Skeletal muscle cell (primary cell): ENCODE measurements at regions not wholly inside any gene's neighbourhood (a gene's known extent, or its start where the extent isn't known, plus 50 kb on each side); places are given as distances from the start of the nearest gene placed in this dataset.
A peak's percentile ranks its signal among the peaks of the same experiment; 100 is the strongest.
"Not testable (repeated sequence)": the region's sequence is repeated elsewhere in the genome, so short reads cannot be mapped to it uniquely, and the experiment has no call there.

Experiments used
- DNase-seq: peaks from one replicate; pipeline ENCODE4 v3.0.0-alpha.2; 2010; ENCODE audit warnings: low read depth
- H3K4me3 ChIP-seq: 2 replicates; pipeline ENCODE4 v1.5.1; 2011; ENCODE audit warnings: low read depth, mild to moderate bottlenecking, control low read depth, low read length, moderate library complexity

DNA sequence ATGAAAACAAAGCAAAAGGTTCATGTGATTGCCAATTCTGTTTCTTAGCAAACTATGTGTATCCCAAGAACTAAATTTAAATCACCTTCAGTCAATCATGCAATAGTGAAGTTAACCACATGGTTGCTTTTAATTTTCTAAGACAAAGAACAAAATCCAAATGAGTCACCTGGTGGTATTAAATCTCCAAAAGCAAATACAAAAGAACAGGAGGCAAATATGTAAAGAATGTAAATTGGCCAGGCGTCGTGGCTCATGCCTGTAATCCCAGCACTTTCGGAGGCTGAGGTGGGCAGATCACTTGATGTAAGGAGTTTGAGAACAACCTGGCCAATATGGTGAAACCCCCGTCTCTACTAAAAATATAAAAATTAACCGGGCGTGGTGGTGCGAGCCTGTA lies 54.2 kb upstream of the PIK3R4 start:
- H3K4me3 ChIP-seq, result no peak overlapping the region
- no peak for DNase-seq

DNA sequence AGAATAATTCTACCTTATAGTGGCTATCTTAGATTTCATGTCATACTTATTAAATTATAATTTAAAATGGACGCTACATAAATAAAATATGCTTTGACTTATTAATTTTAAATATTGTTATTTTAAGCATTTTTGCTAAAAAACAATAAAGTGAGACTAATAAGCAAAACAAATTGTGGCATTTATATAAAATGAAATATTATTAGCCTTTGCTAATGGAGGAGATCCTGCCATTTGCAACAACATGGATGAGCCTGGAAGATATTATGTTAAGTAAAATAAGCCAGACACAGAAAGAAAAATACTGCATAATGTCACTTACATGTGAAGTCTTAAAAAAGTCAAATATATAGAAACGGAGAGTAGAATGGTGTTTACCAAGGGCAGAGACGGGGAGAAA lies 54.8 kb upstream of the PIK3R4 start:
- DNase-seq, result no peak

DNA sequence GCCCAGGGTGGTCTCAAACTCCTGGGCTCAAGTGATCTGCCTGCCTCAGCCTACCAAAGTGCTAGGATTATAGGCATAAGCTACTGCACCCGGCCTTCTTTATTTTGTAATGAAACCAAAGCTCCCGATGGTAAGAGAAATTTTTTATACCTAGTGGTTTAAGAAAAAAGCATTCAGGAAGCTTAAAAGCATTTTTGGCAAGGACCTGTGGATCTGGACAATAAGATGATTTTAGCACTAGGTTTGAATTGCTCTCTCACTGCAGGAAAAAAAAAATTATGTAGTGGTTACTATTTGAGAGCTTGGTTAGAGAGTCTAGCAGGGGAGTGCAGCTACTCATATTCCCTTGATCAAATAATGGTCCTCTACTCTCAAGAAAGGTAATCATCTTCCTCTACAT lies 64.9 kb upstream of the PIK3R4 start:
- no peak overlapping the region for H3K4me3 ChIP-seq
- DNase-seq, result no peak

More for the DNA sequence above, 54.8 kb upstream of the PIK3R4 start:
- no peak overlapping the region for H3K4me3 ChIP-seq

DNA sequence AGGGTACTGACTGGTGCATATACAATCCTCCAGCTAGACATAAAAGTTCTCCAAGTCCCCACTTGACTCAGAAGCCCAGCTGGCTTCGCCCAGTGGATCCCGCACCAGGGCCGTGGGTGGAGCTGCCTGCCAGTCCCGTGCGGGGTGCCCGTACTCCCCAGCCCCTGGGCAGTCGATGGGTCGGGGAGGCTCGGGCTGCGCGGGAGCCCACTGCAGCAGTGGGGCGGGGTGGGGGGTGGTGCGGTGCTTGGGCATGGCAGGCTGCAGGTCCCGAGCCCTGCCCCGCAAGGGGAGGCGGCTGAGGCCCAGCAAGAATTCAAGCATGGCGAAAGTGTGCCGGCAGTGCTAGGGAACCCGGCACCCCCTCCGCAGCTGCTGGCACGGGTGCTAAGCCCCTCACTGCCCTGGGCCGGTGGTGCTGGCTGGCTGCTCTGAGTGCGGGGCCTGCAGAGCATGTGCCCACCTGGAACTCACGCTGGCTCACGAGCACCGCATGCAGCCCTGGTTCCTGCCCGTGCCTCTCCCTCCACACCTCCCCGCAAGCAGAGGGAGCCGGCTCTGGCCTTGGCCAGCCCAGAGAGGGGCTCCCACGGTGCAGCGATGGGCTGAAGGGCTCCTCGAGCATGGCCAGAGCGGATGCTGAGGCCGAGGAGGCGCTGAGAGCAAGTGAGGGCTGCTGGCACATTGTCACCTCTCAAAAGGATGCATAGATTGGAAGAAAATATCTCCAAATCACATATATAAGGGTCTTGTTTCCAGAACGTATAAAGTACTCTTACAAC lies 68.3 kb upstream of the PIK3R4 start:
- H3K4me3 ChIP-seq, result no peak overlapping the region
- no peak for DNase-seq

DNA sequence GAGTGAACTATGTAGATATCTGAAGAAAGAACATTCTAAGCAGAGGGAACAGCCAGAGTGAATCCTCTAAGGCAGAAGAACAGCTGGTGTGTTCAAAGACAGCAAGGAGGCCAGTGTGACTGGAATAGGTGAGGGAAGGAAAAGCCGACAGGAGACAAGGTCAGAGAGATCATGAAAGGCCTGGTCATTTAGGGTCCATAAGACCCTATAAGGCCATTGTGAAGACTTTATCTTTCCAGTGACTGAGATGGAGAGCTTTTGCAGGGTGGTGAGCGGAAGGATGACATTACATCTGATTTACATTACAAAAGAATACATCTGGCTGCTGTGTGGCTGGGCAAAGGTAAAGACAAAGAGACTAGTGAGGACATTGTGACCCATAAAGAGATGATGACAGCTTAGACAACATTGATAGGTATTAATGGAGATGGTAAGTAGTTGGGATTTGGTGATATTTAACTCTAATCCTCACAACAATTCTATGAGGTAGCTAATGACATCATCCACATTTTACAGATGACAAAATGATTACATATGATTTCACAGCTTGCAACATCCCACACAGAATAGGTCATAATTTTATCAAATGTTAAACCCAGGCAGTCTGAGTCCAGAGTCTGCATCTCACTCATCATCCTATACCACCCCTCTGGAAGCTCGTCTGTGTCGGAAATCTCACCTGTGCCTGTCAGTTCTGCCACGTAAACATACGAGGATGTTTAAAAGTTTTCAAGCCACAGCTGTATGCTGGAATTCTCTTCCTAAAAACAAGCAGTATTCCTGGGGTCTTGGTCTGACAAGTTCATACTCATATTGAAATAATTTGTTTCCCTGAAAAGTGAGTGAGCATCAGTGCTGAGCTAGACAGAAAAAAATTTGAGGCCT lies 70.2 kb upstream of the PIK3R4 start:
- DNase-seq, result no peak
- no peak overlapping the region for H3K4me3 ChIP-seq

DNA sequence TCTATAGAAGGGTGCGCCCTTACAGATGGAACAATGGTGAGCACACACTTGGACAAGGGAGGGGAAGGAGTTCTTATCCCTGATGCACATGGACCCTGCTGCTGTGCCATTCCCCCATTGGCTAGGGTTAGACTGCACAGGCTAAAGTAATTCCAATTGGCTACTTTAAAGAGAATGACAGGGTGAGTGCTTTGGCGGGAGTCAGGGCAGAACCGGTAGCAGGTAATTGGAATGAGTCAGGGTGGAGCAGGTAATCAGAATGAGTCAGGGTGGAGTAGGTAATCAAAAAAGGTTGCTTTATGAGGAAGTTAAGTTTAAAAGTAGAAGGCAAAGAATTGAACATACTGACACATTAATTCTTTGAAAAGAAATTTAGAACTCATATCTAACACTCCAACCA lies 71.4 kb upstream of the PIK3R4 start:
- not testable (repeated sequence) for H3K4me3 ChIP-seq, DNase-seq

DNA sequence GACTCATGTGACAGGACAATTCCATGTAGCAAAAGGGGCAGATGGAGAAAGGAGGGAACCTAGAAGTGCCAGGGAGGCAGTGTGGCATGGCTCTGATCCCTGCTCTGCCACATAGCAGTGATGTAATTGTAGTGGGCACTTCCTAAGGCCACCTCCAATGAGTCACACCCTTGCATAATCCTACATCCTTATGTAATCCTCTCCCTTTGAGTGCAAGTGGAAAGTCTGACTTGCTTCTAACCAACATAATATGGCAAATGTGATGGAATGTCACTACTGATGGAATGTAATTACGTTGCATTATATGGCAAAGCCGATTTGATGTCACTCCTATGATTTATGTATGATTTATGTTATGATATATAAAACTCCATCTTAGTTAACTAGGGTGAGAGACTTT lies 72.9 kb upstream of the ATP2C1 start:
- no peak overlapping the region for H3K4me3 ChIP-seq
- peak; percentile 26 for DNase-seq

DNA sequence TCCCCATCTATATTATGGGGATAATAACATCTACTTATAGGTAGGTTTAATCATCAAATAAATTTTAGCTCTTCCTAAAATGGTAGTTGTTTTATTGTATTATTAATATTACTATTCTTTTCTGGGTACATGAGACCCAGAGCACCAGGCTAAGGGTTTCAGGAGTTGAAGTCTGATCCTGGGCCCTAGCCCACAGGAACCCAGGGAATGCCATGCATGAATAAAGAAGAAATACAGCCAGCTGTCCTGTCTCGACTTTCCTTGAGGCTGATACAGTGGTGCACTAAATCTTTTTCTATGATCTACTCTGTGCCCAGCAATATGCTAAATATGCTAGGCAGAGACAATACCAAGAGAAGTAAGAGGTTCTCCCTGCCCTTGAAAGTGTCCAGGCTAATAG lies 72.1 kb upstream of the ATP2C1 start:
- DNase-seq, result no peak

DNA sequence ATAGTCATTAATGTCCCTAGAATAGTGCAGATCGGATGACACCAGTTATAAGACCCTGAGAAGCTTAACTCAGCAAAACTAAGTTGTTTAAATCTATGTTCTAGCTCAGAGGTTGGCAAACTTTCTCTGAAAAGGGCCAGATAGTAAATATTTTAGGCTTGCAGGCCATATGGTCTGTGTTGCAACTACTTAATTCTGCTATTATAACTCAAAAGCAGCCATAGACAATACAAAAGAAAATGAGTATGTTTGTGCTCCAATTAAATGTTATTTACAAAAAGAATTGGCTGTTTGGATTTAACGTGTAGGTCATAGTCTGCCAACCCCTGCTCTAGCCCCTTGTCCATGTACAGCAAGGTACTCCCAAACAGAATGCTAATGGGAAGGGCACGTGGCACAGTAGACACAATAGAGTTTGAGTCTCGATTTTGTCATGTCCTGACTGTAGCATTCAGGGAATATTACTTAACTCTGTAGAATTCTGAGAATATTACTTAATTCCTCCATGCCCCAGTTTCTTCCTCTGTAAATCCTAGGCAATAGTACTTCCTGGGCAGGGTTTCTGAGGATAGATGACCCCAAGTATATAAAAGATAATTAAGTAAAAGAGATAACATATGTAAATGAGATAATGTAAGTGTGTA lies 70.5 kb upstream of the ATP2C1 start:
- DNase-seq, result no peak
- H3K4me3 ChIP-seq, result no peak overlapping the region

More for the DNA sequence above, 72.1 kb upstream of the ATP2C1 start:
- H3K4me3 ChIP-seq, result no peak overlapping the region

DNA sequence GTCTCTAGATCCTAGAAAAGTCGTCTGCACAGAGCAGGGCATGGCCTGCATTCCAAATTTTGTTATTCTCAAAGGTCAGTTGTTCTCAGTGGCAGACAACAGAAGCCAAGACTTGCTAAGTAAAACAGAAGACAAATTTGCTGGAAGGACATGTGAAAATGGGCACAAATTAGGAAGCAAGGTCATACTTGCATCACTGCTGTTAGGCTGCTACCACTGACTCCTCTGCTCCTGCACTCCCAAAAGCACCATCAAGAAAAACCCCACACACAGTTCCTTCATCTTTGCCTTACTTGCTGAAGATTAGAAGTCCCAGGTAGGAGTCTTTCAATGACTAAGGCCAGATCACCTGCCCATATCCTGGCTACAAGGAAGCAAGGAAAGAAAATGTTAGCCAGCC lies 69.9 kb upstream of the ATP2C1 start:
- no peak for DNase-seq
- no peak overlapping the region for H3K4me3 ChIP-seq

DNA sequence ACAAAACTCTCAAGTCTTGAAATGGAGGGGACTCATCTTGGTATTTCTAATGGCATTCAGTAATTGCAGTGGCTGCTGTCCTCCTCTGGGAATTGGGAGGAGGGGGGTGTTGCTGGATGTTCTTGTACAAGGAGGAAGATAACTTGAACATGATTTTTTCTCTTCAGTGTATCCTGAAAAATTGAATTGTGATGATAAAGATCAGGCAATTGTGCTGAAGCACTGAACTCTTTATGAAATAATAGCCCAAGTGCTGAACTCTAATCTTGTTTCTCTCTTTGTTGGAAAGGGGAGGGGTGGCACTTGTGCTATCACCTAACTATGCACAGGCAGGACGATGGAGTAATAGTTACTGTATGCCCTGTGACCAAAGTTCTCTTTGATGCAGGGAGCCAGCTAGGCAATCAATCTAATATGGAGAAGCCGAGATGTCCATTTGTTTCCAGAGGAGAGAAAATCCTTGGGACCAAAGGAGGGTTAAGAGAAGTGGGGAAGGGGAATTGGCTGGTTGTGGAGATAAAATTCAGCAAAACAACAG lies 68.1 kb upstream of the ATP2C1 start:
- H3K4me3 ChIP-seq, result no peak overlapping the region
- no peak for DNase-seq

DNA sequence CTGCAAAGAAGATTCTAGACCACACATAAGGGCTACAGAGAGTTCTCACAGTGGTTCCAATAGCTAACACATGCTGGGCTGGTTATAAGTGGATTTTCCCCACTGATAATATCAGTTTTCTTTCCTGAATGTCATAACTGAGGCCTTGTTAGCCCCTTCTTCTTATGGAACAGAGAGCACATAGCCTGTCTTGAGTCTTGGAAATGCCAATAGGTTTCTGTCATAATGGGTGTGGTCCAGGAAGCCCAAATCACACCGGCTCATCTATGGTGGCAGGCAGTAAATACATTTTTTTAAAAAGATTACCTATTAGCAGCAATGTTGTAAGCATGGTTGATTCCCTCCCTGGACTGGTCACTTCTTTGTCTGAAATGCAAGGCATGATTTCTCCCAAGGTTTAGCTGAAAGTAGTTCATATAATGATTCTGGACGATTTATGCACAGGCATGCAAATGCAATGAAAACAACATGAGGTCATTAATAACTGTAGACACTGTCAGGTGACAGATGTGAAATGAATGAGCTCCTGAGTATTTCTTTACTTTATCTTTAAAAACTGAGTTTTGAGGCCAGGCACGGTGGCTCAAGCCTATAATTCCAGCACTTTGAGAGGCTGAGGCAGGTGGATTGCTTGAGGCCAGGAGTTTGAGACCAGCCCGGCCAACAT lies 67.2 kb upstream of the ATP2C1 start:
- DNase-seq, result no peak
- H3K4me3 ChIP-seq, result no peak overlapping the region

DNA sequence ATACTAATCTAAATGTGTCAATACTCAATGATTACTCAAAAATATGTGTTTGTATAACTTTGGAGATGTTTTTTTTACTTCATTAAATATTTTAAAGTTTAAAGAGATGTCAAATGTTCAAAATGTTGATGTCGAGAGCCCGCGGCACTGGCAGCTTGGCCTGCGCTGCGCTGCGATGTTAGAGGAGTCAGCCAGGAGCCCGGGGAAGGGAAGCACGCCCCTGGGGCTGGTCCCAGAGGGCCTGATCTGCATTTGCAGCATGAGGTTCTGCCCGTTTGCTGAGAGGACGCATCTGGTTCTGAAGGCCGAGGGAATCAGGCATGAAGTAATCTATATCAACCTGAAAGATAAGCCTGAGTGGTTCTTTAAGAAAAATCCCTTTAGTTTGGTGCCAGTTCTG lies 66.4 kb upstream of the ATP2C1 start:
- DNase-seq, result no peak

DNA sequence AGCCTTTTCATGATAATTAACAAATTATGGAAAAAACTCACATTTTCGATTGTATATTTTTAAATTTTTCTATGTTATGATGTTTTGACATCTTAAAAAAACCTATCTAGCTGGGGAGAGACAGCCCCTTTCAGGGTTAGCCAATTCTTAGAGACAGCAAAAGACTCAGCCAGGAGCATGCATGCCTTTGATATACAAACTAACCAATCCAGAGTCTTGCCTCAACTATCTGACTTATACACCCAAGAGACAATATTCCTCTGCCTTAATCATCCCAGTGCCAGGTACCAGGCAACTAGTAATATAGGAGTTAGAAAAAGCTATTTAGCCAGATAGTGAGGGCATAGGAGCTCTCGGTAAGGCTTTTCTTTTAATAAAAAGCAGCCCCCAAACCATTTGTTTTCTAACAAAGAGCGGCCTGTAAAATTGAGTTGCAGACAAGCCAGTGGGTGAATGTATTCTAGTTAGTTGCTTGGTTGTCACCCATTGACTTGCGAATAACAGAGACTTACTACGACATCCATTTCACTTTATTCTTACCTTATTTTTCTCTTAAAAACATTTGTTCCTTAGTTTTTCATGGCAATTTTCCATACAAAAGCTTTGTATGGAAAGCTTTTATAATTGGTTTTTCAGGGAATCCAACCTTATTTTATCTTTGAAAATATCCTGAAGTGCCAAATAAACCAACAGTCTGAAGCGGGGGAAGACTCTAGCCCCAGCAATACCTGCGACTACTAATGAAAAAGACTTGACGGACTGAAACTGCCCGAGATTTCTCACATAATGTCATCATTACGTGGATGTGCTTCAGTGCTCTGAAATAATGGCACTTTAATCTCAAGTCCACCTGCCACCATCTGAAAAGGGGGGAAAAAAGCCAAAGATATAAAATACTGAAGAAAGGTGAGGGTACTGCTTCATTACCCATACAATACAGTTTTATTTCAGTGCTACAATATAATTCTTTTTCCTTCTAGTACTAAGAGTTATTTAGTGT lies 64.6 kb upstream of the ATP2C1 start:
- no peak overlapping the region for H3K4me3 ChIP-seq
- no peak for DNase-seq

More for the DNA sequence above, 66.4 kb upstream of the ATP2C1 start:
- H3K4me3 ChIP-seq, result no peak overlapping the region

DNA sequence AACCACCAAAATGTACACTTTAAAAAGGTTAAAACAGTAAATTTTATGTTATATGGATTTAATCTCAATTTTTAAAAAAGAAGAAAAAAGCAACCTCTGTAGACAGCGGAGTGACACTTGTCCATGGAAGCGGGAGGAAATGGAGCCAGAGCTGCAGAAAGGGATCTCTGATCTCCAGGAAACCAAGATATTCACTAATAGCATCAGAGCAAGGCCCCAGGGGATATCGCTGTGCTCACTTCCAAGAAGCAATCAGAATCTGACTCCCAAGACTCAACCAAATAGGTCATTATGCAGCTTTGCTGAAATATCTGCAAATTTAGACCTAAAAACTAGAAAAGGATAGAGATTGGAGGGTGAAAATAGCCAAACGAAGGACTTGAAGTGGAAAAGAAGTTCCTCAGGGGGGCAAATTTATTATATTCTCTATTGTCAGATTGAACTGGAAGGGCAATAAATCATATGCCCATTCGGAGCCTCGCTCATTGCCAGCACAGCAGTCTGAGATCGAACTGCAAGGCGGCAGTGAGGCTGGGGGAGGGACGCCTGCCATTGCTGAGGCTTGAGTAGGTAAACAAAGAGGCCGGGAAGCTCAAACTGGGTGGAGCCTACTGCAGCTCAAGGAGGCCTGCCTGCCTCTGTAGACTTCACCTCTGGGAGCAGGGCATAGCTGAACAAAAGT lies 62.0 kb upstream of the ATP2C1 start:
- H3K4me3 ChIP-seq, result no peak overlapping the region
- DNase-seq, result no peak

DNA sequence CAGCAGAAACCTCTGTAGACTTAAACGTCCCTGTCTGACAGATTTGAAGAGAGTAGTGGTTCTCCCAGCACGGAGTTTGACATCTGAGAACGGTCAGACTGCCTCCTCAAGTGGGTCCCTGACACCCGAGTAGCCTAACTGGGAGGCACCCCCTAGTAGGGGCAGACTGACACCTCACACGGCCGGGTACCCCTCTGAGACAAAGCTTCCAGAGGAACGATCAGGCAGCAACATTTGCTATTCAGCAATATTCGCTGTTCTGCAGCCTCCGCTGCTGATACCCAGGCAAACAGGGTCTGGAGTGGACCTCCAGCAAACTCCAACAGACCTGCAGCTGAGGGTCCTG lies 61.5 kb upstream of the ATP2C1 start:
- not testable (repeated sequence) for DNase-seq, H3K4me3 ChIP-seq

DNA sequence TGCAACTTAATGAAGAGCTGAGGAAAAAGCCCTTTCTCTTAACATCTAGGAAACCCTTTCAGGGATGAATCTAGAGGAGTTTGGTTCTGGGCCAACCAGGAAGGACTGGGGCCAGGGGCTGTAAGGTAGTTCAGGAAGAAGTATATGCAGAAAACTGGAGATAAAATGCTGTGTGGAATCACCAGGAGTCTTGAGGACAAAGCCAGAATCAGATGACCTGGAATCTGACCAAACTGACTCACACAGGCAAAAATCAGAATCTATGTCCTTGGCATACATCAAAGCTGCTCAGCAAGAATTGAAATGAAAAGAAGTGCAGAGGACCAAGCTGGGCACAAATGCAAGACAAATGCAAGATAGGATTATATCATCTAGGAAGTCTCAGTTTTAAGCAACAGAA lies 59.4 kb upstream of the ATP2C1 start:
- H3K4me3 ChIP-seq, result no peak overlapping the region
- no peak for DNase-seq

DNA sequence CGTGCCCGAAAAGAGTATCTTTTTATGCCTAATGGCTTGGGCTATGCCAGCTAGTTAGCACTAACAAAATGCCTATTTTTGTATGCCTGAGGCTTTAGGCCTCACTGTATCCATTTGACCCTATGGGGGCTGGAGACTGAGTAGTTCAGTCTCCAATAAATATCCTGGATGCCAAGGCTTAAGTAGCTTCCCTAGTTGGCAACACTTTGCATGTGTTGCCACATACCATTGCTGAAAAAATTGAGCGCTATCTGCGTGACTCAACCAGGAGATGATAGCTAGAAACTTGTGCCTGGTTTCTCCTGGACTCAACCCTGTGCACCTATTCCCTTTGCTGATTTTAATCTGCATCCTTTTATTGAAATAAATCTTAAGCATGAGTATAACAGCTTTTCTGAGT lies 58.4 kb upstream of the ATP2C1 start:
- no peak for DNase-seq
- H3K4me3 ChIP-seq, result no peak overlapping the region
